ENCODE measurements at regions not wholly inside any gene's neighbourhood (a gene's known extent, or its start where the extent isn't known, plus 50 kb on each side); places are given as distances from the start of the nearest gene placed in this dataset.

DNA sequence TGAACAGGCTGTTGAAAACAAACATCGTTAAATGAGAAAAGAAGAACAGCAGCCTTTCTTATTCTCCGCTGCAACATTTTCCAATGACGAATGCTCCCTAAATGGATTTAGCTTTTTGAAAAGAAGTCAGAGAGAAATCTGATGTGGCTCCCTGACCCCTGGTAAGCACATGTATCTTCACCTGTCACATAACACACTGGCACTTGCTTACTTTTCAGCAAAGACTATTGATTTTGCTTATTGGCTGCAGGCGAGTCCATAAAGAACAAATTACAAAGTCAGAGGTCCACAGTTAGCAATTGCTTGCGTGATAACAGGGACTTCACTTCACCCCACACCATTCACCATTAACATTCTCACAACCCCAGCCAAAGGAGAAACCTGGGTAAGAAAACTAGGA, 362.8 kb downstream of the GPATCH2 start:
- H3K4me1 ChIP-seq: no peaks in the 10 kb centered on the region
- no peak for ATAC-seq

DNA sequence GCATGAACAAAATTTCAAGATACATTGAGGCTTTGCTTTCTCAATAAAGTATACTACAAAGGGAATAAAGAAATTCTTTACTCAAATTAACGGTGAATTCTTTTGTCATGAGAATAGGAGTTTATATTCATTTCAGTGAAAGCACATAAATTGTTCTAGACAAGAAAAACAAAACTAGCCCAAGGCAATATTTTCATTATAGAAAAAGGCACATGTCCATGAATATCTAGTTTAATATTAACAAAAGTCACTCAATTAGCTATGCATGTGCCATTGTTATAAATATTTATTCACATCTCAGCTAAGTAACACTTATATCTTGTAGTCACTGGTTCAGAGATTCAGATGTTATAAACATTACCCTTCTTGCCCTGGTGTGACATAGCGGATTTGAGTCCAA, 369.3 kb downstream of the GPATCH2 start:
- no peaks in the 10 kb centered on the region for H3K27me3 ChIP-seq (ENCODE audit: low read depth)
- H3K36me3 ChIP-seq: no peaks in the 10 kb centered on the region
- H3K27ac ChIP-seq: no peak overlapping the region
- no peaks in the 10 kb centered on the region for H3K4me1 ChIP-seq
- H3K4me3 ChIP-seq: no peak overlapping the region
- intact Hi-C loops (cut with DNase I): no loop called here
- DNase-seq (no peak), ATAC-seq (no peak)
- no peaks in the 10 kb centered on the region for H3K9me3 ChIP-seq
- TF ChIP-seq, protein P1, sequence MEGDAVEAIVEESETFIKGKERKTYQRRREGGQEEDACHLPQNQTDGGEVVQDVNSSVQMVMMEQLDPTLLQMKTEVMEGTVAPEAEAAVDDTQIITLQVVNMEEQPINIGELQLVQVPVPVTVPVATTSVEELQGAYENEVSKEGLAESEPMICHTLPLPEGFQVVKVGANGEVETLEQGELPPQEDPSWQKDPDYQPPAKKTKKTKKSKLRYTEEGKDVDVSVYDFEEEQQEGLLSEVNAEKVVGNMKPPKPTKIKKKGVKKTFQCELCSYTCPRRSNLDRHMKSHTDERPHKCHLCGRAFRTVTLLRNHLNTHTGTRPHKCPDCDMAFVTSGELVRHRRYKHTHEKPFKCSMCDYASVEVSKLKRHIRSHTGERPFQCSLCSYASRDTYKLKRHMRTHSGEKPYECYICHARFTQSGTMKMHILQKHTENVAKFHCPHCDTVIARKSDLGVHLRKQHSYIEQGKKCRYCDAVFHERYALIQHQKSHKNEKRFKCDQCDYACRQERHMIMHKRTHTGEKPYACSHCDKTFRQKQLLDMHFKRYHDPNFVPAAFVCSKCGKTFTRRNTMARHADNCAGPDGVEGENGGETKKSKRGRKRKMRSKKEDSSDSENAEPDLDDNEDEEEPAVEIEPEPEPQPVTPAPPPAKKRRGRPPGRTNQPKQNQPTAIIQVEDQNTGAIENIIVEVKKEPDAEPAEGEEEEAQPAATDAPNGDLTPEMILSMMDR (IDR thresholded peaks at IDR 0.05): no peak

More for the DNA sequence above, 362.8 kb downstream of the GPATCH2 start:
- intact Hi-C loops (cut with DNase I): no loop called here
- TF ChIP-seq, protein P1 (IDR thresholded peaks at IDR 0.05): no peak
- Histone ChIP-seq H3K9me3 (no peaks in the 10 kb centered on the region), H3K4me3 (no peak overlapping the region), H3K27me3 (ENCODE audit: low read depth) (no peaks in the 10 kb centered on the region), H3K36me3 (no peaks in the 10 kb centered on the region), H3K27ac (no peak overlapping the region)
- DNase-seq: no peak

DNA sequence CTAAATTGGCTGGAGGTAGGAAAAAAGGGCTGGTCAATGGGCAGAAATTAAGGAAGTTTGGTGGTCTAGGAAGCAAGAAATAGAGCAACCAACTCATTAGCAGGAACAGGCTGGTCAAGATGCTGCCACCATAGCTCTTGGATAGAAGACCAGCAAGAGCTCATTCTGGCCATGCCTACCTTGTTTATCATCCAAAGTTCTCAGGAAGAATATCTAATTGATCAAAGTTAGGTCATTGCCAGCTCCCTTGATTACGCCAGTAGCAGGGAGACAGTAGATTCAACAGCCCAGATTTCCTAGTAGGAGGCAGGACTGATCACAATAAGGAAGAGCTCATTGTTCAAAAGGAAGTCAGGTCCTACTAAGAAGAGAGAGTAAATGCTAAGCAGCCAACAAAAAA, 370.2 kb downstream of the GPATCH2 start:
- Histone ChIP-seq H3K27me3 (ENCODE audit: low read depth) (no peaks in the 10 kb centered on the region), H3K36me3 (no peaks in the 10 kb centered on the region), H3K4me1 (no peaks in the 10 kb centered on the region), H3K9me3 (no peaks in the 10 kb centered on the region), H3K27ac (no peak overlapping the region), H3K4me3 (no peak overlapping the region)
- TF ChIP-seq, protein P1 (IDR thresholded peaks at IDR 0.05): no peak
- no peak for ATAC-seq
- intact Hi-C loops (cut with DNase I): no loop called here
- DNase-seq: no peak

- DNase-seq (no peak), ATAC-seq (no peak)
- H3K9me3 ChIP-seq: no peaks in the 10 kb centered on the region
- no peaks in the 10 kb centered on the region for H3K27me3 ChIP-seq (ENCODE audit: low read depth)
- no peaks in the 10 kb centered on the region for H3K4me1 ChIP-seq
- H3K4me3 ChIP-seq: no peak overlapping the region
- no peaks in the 10 kb centered on the region for H3K36me3 ChIP-seq
- intact Hi-C loops (cut with DNase I): no loop called here
- TF ChIP-seq, protein P1 (IDR thresholded peaks at IDR 0.05): no peak
- H3K27ac ChIP-seq: no peak overlapping the region
These were observed 376.9 kb downstream of the GPATCH2 start for GRCh38 chr1:217253985-217254384.

- TF ChIP-seq, protein P1 (IDR thresholded peaks at IDR 0.05): no peak
- no peak for DNase-seq
- Histone ChIP-seq H3K36me3 (no peaks in the 10 kb centered on the region), H3K4me3 (no peak overlapping the region), H3K27me3 (ENCODE audit: low read depth) (no peaks in the 10 kb centered on the region), H3K9me3 (no peaks in the 10 kb centered on the region), H3K27ac (no peak overlapping the region), H3K4me1 (no peaks in the 10 kb centered on the region)
- ATAC-seq: no peak
- intact Hi-C loops (cut with DNase I): no loop called here
These were observed 377.5 kb downstream of the GPATCH2 start for GRCh38 chr1:217253351-217253750.

GRCh38 chr1:217251121-217251520, 379.8 kb downstream of the GPATCH2 start:
- no peaks in the 10 kb centered on the region for H3K4me1 ChIP-seq

More at GRCh38 chr1:217251121-217251520, 379.8 kb downstream of the GPATCH2 start:
- ATAC-seq (no peak), DNase-seq (no peak)
- no peaks in the 10 kb centered on the region for H3K36me3 ChIP-seq
- no peaks in the 10 kb centered on the region for H3K9me3 ChIP-seq
- intact Hi-C loops (cut with DNase I): no loop called here
- no peak overlapping the region for H3K27ac ChIP-seq
- no peaks in the 10 kb centered on the region for H3K27me3 ChIP-seq (ENCODE audit: low read depth)
- H3K4me3 ChIP-seq: no peak overlapping the region
- TF ChIP-seq, protein P1 (IDR thresholded peaks at IDR 0.05): no peak

Data from lower lobe of right lung (tissue), 2 donors.